ENCODE measurements at regions not wholly inside any gene's neighbourhood (a gene's known extent, or its start where the extent isn't known, plus 50 kb on each side); places are given as distances from the start of the nearest gene placed in this dataset.

DNA sequence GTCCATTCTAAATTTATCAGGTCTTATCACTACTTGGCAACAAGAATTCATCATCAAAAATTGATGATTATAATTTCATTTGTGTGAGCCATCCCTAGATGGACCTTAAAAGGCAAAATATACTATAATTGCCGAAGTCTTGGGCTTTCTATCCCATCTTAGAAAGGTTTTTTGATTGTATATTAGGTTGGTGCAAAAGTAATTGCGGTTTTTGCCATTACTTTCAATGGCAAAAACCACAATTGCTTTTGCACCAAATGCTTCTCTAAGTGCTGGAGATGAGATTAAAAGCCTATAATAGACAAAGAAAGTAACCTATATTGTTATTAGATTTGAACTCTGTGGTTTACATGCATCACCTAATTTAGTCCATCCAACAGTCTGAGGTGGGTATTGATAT, 612.9 kb downstream of the ZNF385D start:
- TF ChIP-seq ATF3 (IDR thresholded peaks at IDR 0.05; ENCODE audit: insufficient read depth, low read depth, low read length) (no peak), JUN (IDR thresholded peaks at IDR 0.05; ENCODE audit: low read depth, low read length) (no peak), JUND (IDR thresholded peaks at IDR 0.05; ENCODE audit: low read length) (no peak), ZNF274 (IDR thresholded peaks at IDR 0.05; ENCODE audit: borderline replicate concordance, extremely low read depth, low read length) (no peak), CHD2 (IDR thresholded peaks at IDR 0.05; ENCODE audit: low read length) (no peak), CREB1 (IDR thresholded peaks at IDR 0.05) (no peak), YY1 (IDR thresholded peaks at IDR 0.05; ENCODE audit: low read depth, low read length) (no peak)
- TF ChIP-seq, protein P1, sequence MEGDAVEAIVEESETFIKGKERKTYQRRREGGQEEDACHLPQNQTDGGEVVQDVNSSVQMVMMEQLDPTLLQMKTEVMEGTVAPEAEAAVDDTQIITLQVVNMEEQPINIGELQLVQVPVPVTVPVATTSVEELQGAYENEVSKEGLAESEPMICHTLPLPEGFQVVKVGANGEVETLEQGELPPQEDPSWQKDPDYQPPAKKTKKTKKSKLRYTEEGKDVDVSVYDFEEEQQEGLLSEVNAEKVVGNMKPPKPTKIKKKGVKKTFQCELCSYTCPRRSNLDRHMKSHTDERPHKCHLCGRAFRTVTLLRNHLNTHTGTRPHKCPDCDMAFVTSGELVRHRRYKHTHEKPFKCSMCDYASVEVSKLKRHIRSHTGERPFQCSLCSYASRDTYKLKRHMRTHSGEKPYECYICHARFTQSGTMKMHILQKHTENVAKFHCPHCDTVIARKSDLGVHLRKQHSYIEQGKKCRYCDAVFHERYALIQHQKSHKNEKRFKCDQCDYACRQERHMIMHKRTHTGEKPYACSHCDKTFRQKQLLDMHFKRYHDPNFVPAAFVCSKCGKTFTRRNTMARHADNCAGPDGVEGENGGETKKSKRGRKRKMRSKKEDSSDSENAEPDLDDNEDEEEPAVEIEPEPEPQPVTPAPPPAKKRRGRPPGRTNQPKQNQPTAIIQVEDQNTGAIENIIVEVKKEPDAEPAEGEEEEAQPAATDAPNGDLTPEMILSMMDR (IDR thresholded peaks at IDR 0.05; ENCODE audit: control extremely low read depth in 1 of 3, insufficient read depth in 1 of 3, low read depth in 1 of 3, low read length in 3 of 3), result no peak
